MM.1S (cell line): ENCODE measurements at regions not wholly inside any gene's neighbourhood (a gene's known extent, or its start where the extent isn't known, plus 50 kb on each side); places are given as distances from the start of the nearest gene placed in this dataset.

Source experiments
- DNase-seq: peaks from one replicate; pipeline ENCODE4 v3.0.0-alpha.2; 2015
- H2AFZ ChIP-seq: fragments of 300-600 bp; sonication (generic); 2 replicates; pipeline ENCODE4 v1.6.0; 2016; ENCODE audit warnings: antibody characterized with exemption, low read length
- H3F3A ChIP-seq: fragments of 300-600 bp; sonication (generic); 2 replicates; pipeline ENCODE4 v1.6.1; 2016; ENCODE audit warnings: mild to moderate bottlenecking, antibody characterized with exemption, low read length, moderate library complexity, mixed read lengths; ENCODE audit not compliant: insufficient read depth
- H3K27ac ChIP-seq: fragments of 300-600 bp; sonication (generic); 2 replicates; pipeline ENCODE4 v1.5.1; 2016; ENCODE audit warnings: mild to moderate bottlenecking, low read length
- H3K27me3 ChIP-seq: fragments of 300-600 bp; sonication (generic); replicated peaks from 2 replicates; pipeline ENCODE4 v1.6.0; 2016; ENCODE audit warnings: low read length; ENCODE audit not compliant: insufficient read depth
- H3K36me3 ChIP-seq: fragments of 300-600 bp; sonication (generic); replicated peaks from 2 replicates; pipeline ENCODE4 v1.6.1; 2016; ENCODE audit warnings: mild to moderate bottlenecking, low read length, mixed read lengths; ENCODE audit not compliant: insufficient read depth
- H3K4me1 ChIP-seq: fragments of 300-600 bp; sonication (generic); 2 replicates; pipeline ENCODE4 v1.6.1; 2016; ENCODE audit warnings: low read length, mixed read lengths
- H3K4me2 ChIP-seq: fragments of 300-600 bp; sonication (generic); 2 replicates; pipeline ENCODE4 v1.6.0; 2016; ENCODE audit warnings: low read depth, low read length
- H3K4me3 ChIP-seq: fragments of 300-600 bp; sonication (generic); 2 replicates; pipeline ENCODE4 v1.5.1; 2016; ENCODE audit warnings: low read length, mixed read lengths
- H3K79me2 ChIP-seq: fragments of 300-600 bp; sonication (generic); 2 replicates; pipeline ENCODE4 v1.6.1; 2016; ENCODE audit warnings: mixed run types, low read length, mixed read lengths
- H3K9ac ChIP-seq: fragments of 300-600 bp; sonication (generic); 2 replicates; pipeline ENCODE4 v1.6.1; 2016; ENCODE audit warnings: low read length, mixed read lengths
- H3K9me2 ChIP-seq: fragments of 300-600 bp; sonication (generic); replicated peaks from 2 replicates; pipeline ENCODE4 v1.6.1; 2016; ENCODE audit warnings: mild to moderate bottlenecking, low read length, mixed read lengths; ENCODE audit not compliant: insufficient read depth
- H3K9me3 ChIP-seq: fragments of 300-600 bp; sonication (generic); replicated peaks from 2 replicates; pipeline ENCODE4 v1.6.1; 2016; ENCODE audit warnings: mild to moderate bottlenecking, low read length, mixed read lengths; ENCODE audit not compliant: insufficient read depth
- H4K20me1 ChIP-seq: fragments of 300-600 bp; sonication (generic); 2 replicates; pipeline ENCODE4 v1.6.1; 2016; ENCODE audit warnings: mild to moderate bottlenecking, low read length, moderate library complexity, mixed read lengths; ENCODE audit not compliant: insufficient read depth
- EZH2 ChIP-seq: fragments of 300-600 bp; sonication (generic); optimal IDR thresholded peaks from 2 replicates; pipeline ENCODE3; 2017; ENCODE audit warnings: low read depth, mild to moderate bottlenecking, antibody characterized with exemption, low read length, mixed read lengths
- EZH2phosphoT487 ChIP-seq: fragments of 300-600 bp; sonication (generic); IDR thresholded peaks from 2 replicates; pipeline ENCODE4 v1.6.1; 2018; ENCODE audit warnings: antibody characterized with exemption, low read length
- TF ChIP-seq, protein P1 (sequence below): fragments of 300-600 bp; sonication (generic); IDR thresholded peaks from 2 replicates; pipeline ENCODE4 v1.5.1; 2016; ENCODE audit warnings: antibody characterized with exemption, low read length, mixed read lengths

- Histone ChIP-seq H3K27me3 (peaks cover 76% of the 10 kb centered on the region), H3K36me3 (no peaks in the 10 kb centered on the region), H3K4me3 (no peak overlapping the region), H3K79me2 (no peaks in the 10 kb centered on the region), H3K27ac (no peak overlapping the region), H3K9me3 (no peaks in the 10 kb centered on the region), H3F3A (no peaks in the 10 kb centered on the region), H2AFZ (no peak overlapping the region), H3K4me1 (no peaks in the 10 kb centered on the region), H4K20me1 (no peaks in the 10 kb centered on the region), H3K9ac (no peak overlapping the region), H3K9me2 (no peaks in the 10 kb centered on the region), H3K4me2 (no peak overlapping the region)
- no peak for DNase-seq
- TF ChIP-seq, protein P1, sequence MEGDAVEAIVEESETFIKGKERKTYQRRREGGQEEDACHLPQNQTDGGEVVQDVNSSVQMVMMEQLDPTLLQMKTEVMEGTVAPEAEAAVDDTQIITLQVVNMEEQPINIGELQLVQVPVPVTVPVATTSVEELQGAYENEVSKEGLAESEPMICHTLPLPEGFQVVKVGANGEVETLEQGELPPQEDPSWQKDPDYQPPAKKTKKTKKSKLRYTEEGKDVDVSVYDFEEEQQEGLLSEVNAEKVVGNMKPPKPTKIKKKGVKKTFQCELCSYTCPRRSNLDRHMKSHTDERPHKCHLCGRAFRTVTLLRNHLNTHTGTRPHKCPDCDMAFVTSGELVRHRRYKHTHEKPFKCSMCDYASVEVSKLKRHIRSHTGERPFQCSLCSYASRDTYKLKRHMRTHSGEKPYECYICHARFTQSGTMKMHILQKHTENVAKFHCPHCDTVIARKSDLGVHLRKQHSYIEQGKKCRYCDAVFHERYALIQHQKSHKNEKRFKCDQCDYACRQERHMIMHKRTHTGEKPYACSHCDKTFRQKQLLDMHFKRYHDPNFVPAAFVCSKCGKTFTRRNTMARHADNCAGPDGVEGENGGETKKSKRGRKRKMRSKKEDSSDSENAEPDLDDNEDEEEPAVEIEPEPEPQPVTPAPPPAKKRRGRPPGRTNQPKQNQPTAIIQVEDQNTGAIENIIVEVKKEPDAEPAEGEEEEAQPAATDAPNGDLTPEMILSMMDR, result no peak
- TF ChIP-seq EZH2, result no peak
- no peak for TF ChIP-seq EZH2phosphoT487
Observed at GRCh38 chr16:85432606-85433005, 180.5 kb upstream of the GSE1 start.

DNA sequence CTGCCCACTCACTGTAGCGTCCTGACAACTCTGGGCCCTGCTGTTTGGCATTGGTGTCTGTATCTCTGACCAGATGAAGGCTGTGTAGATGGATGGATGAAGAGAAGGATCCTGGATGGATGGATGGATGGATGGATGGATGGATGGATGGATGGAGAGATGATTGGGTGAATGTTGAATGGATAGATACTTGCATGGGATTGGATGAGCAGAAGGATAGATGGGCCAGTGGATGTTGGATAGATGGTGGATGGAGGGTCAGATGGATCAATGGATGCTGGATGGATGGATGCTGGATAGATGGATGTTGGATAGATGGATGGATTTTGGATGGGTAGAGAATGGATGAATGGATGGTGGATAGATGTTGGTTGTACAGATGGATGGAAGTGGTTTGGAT is 179.6 kb upstream of the GSE1 start:
- Histone ChIP-seq H3K4me2 (no peak overlapping the region), H3K36me3 (no peaks in the 10 kb centered on the region), H3K27ac (no peak overlapping the region), H3K79me2 (no peaks in the 10 kb centered on the region), H3K4me3 (no peak overlapping the region), H3K27me3 (peaks cover 76% of the 10 kb centered on the region), H3K9ac (no peak overlapping the region), H4K20me1 (no peaks in the 10 kb centered on the region), H3K4me1 (no peaks in the 10 kb centered on the region), H3F3A (no peaks in the 10 kb centered on the region), H2AFZ (no peak overlapping the region), H3K9me2 (no peaks in the 10 kb centered on the region), H3K9me3 (no peaks in the 10 kb centered on the region)
- DNase-seq, result no peak
- no peak for TF ChIP-seq EZH2phosphoT487
- TF ChIP-seq, protein P1, result no peak
- no peak for TF ChIP-seq EZH2

DNA sequence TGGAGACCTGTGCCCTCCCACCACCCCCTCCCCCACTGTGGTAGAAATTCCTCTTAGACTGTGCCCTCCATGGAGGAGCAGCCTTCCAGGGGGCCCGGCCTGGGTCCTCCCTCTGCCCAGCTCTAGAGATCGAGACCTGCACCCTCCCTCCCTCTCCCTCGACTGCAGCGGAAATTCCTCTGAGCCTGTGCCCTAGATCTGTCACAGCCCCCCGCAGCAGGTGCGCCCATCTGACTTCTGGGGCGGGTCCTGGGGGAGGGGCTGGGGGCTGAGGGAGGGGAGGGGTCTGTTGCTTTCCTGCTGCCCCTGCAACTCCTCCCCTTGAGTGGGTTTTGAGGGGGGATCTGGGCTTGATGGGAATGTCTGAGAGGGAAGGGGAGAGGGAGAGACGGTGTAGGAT is 177.8 kb upstream of the GSE1 start:
- no peak overlapping the region for H3K9ac ChIP-seq
- TF ChIP-seq, protein P1, result no peak
- no peak for TF ChIP-seq EZH2
- TF ChIP-seq EZH2phosphoT487, result no peak
- no peaks in the 10 kb centered on the region for H3K9me3 ChIP-seq
- H3K4me1 ChIP-seq, result no peaks in the 10 kb centered on the region
- no peak overlapping the region for H3K4me2 ChIP-seq
- H3K9me2 ChIP-seq, result no peaks in the 10 kb centered on the region
- H2AFZ ChIP-seq, result no peak overlapping the region
- no peak for DNase-seq
- no peaks in the 10 kb centered on the region for H3K79me2 ChIP-seq
- H3K36me3 ChIP-seq, result no peaks in the 10 kb centered on the region
- no peaks in the 10 kb centered on the region for H3F3A ChIP-seq
- no peak overlapping the region for H3K27ac ChIP-seq
- H3K27me3 ChIP-seq, result peaks cover 60% of the 10 kb centered on the region
- no peaks in the 10 kb centered on the region for H4K20me1 ChIP-seq
- no peak overlapping the region for H3K4me3 ChIP-seq
